HG03457 (cell line): ENCODE measurements at regions not wholly inside any gene's neighbourhood (a gene's known extent, or its start where the extent isn't known, plus 50 kb on each side); places are given as distances from the start of the nearest gene placed in this dataset.

Source experiments
- ATAC-seq: cut with Tn5 transposase; IDR thresholded peaks from one replicate; pipeline ENCODE4 v1.9.1; 2021; ENCODE audit warnings: moderate number of reproducible peaks; ENCODE audit not compliant: unreplicated experiment

GRCh38 chr13:84263354-84264069 lies 381.2 kb upstream of the SLITRK1 start:
- ATAC-seq: no peak

- ATAC-seq: no peak
Observed at GRCh38 chr13:84255226-84255797, 373.0 kb upstream of the SLITRK1 start.

GRCh38 chr13:84249463-84249862 lies 367.2 kb upstream of the SLITRK1 start:
- ATAC-seq: no peak

- no peak for ATAC-seq
Observed at GRCh38 chr13:84243340-84243739, 361.1 kb upstream of the SLITRK1 start.

GRCh38 chr13:84239032-84239431 lies 356.8 kb upstream of the SLITRK1 start:
- ATAC-seq: no peak

GRCh38 chr13:84238381-84238780 lies 356.1 kb upstream of the SLITRK1 start:
- no peak for ATAC-seq

- no peak for ATAC-seq
Observed at GRCh38 chr13:84237143-84237542, 354.9 kb upstream of the SLITRK1 start.

GRCh38 chr13:84234416-84234815 lies 352.1 kb upstream of the SLITRK1 start:
- ATAC-seq: no peak

GRCh38 chr13:84230568-84230967 lies 348.3 kb upstream of the SLITRK1 start:
- no peak for ATAC-seq

GRCh38 chr13:84211048-84211447 lies 328.8 kb upstream of the SLITRK1 start:
- no peak for ATAC-seq

- ATAC-seq: no peak
Observed at GRCh38 chr13:84208246-84208910, 326.1 kb upstream of the SLITRK1 start.

- ATAC-seq: no peak
Observed at GRCh38 chr13:84207509-84207908, 325.2 kb upstream of the SLITRK1 start.

- no peak for ATAC-seq
Observed at GRCh38 chr13:84200971-84201370, 318.7 kb upstream of the SLITRK1 start.

GRCh38 chr13:84192125-84192524 lies 309.9 kb upstream of the SLITRK1 start:
- no peak for ATAC-seq

- ATAC-seq: no peak
Observed at GRCh38 chr13:84191139-84191538, 308.9 kb upstream of the SLITRK1 start.

GRCh38 chr13:84187626-84188025 lies 305.4 kb upstream of the SLITRK1 start:
- ATAC-seq: no peak

GRCh38 chr13:84139561-84140158 lies 257.4 kb upstream of the SLITRK1 start:
- ATAC-seq: no peak

- ATAC-seq: peak; percentile 100
Observed at GRCh38 chr13:84137292-84137691, 255.0 kb upstream of the SLITRK1 start.

GRCh38 chr13:84136582-84136981 lies 254.3 kb upstream of the SLITRK1 start:
- ATAC-seq: no peak

GRCh38 chr13:84132491-84132890 lies 250.2 kb upstream of the SLITRK1 start:
- ATAC-seq: no peak

- ATAC-seq: no peak
Observed at GRCh38 chr13:84131249-84131648, 249.0 kb upstream of the SLITRK1 start.
